ENCODE measurements at regions not wholly inside any gene's neighbourhood (a gene's known extent, or its start where the extent isn't known, plus 50 kb on each side); places are given as distances from the start of the nearest gene placed in this dataset.

DNA sequence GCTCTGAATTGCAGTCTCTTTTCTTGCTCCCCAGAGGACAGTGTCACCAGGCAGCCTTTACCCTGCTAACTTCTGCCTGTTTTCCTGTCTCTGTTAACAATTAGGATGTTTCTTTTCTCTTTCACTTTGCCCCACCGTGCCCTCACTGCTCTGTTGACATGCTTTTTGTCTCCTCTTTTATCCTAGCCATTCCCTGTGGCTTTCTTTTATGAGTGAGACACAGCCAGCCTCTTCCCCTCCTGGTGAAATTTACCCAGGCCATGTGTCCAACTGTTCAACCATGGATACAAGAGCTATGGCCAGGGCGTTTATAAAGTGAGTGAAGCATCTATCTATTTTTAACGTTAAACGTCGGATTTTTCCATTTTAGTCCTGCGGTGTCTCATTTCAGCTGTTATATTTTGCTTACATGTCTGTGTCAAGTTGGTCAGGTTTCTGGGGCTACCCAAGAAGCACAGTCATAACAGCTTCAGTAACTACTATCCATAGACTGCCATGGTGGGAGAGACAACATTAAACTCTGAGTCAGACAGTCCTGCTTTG lies 443.2 kb upstream of the AZI2 start:
- TF ChIP-seq, protein P1, sequence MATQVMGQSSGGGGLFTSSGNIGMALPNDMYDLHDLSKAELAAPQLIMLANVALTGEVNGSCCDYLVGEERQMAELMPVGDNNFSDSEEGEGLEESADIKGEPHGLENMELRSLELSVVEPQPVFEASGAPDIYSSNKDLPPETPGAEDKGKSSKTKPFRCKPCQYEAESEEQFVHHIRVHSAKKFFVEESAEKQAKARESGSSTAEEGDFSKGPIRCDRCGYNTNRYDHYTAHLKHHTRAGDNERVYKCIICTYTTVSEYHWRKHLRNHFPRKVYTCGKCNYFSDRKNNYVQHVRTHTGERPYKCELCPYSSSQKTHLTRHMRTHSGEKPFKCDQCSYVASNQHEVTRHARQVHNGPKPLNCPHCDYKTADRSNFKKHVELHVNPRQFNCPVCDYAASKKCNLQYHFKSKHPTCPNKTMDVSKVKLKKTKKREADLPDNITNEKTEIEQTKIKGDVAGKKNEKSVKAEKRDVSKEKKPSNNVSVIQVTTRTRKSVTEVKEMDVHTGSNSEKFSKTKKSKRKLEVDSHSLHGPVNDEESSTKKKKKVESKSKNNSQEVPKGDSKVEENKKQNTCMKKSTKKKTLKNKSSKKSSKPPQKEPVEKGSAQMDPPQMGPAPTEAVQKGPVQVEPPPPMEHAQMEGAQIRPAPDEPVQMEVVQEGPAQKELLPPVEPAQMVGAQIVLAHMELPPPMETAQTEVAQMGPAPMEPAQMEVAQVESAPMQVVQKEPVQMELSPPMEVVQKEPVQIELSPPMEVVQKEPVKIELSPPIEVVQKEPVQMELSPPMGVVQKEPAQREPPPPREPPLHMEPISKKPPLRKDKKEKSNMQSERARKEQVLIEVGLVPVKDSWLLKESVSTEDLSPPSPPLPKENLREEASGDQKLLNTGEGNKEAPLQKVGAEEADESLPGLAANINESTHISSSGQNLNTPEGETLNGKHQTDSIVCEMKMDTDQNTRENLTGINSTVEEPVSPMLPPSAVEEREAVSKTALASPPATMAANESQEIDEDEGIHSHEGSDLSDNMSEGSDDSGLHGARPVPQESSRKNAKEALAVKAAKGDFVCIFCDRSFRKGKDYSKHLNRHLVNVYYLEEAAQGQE (IDR thresholded peaks at IDR 0.05; ENCODE audit: insufficient read depth in 1 of 2, low read depth in 2 of 2, low read length in 1 of 2): no peak
- TF ChIP-seq, protein P2, sequence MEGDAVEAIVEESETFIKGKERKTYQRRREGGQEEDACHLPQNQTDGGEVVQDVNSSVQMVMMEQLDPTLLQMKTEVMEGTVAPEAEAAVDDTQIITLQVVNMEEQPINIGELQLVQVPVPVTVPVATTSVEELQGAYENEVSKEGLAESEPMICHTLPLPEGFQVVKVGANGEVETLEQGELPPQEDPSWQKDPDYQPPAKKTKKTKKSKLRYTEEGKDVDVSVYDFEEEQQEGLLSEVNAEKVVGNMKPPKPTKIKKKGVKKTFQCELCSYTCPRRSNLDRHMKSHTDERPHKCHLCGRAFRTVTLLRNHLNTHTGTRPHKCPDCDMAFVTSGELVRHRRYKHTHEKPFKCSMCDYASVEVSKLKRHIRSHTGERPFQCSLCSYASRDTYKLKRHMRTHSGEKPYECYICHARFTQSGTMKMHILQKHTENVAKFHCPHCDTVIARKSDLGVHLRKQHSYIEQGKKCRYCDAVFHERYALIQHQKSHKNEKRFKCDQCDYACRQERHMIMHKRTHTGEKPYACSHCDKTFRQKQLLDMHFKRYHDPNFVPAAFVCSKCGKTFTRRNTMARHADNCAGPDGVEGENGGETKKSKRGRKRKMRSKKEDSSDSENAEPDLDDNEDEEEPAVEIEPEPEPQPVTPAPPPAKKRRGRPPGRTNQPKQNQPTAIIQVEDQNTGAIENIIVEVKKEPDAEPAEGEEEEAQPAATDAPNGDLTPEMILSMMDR (IDR thresholded peaks at IDR 0.05): no peak
